GM18870 (cell line): ENCODE measurements at regions not wholly inside any gene's neighbourhood (a gene's known extent, or its start where the extent isn't known, plus 50 kb on each side); places are given as distances from the start of the nearest gene placed in this dataset.
"Not testable (repeated sequence)": the region's sequence is repeated elsewhere in the genome, so short reads cannot be mapped to it uniquely, and the experiment has no call there.

Experiments used
- ATAC-seq: cut with Tn5 transposase; IDR thresholded peaks from one replicate; pipeline ENCODE4 v1.9.1; 2021; ENCODE audit warnings: moderate library complexity; ENCODE audit not compliant: unreplicated experiment

GRCh38 chr16:52976539-52977167 is 76.0 kb downstream of the CHD9NB start:
- peak; percentile 52 for ATAC-seq

- no peak for ATAC-seq
Observed at GRCh38 chr16:52967744-52968143, 85.0 kb downstream of the CHD9NB start.

- ATAC-seq = no peak
Observed at GRCh38 chr16:52964290-52964689, 88.4 kb downstream of the CHD9NB start.

- no peak for ATAC-seq
Observed at GRCh38 chr16:52963855-52964242, 88.8 kb downstream of the CHD9NB start.

GRCh38 chr16:52963212-52963854 is 89.4 kb downstream of the CHD9NB start:
- ATAC-seq = no peak

- no peak for ATAC-seq
Observed at GRCh38 chr16:52958951-52959350, 93.7 kb downstream of the CHD9NB start.

- ATAC-seq = no peak
Observed at GRCh38 chr16:52957199-52957598, 95.5 kb downstream of the CHD9NB start.

GRCh38 chr16:52956044-52956443 is 96.7 kb downstream of the CHD9NB start:
- no peak for ATAC-seq

- no peak for ATAC-seq
Observed at GRCh38 chr16:52953215-52953614, 99.5 kb downstream of the CHD9NB start.

GRCh38 chr16:52948946-52949345 is 103.8 kb downstream of the CHD9NB start:
- no peak for ATAC-seq

GRCh38 chr16:52932321-52932720 is 120.4 kb downstream of the CHD9NB start:
- ATAC-seq = no peak

GRCh38 chr16:52929478-52930400 is 123.0 kb downstream of the CHD9NB start:
- no peak for ATAC-seq

GRCh38 chr16:52928955-52929354 is 123.7 kb downstream of the CHD9NB start:
- ATAC-seq = no peak

- no peak for ATAC-seq
Observed at GRCh38 chr16:52925143-52925542, 127.6 kb downstream of the CHD9NB start.

GRCh38 chr16:52924162-52924561 is 128.5 kb downstream of the CHD9NB start:
- ATAC-seq = no peak

- ATAC-seq = no peak
Observed at GRCh38 chr16:52921104-52921503, 131.6 kb downstream of the CHD9NB start.

- ATAC-seq = no peak
Observed at GRCh38 chr16:52920331-52920730, 132.4 kb downstream of the CHD9NB start.

- ATAC-seq = no peak
Observed at GRCh38 chr16:52914428-52914827, 138.3 kb downstream of the CHD9NB start.

- ATAC-seq = peak; percentile 67
Observed at GRCh38 chr16:52912565-52913173, 140.0 kb downstream of the CHD9NB start.

GRCh38 chr16:52908057-52908456 is 144.6 kb downstream of the CHD9NB start:
- ATAC-seq = not testable (repeated sequence)

- no peak for ATAC-seq
Observed at GRCh38 chr16:52906281-52906680, 146.4 kb downstream of the CHD9NB start.
